GM21423 (cell line): ENCODE measurements at regions not wholly inside any gene's neighbourhood (a gene's known extent, or its start where the extent isn't known, plus 50 kb on each side); places are given as distances from the start of the nearest gene placed in this dataset.

Source experiments
- ATAC-seq: cut with Tn5 transposase; IDR thresholded peaks from one replicate; pipeline ENCODE4 v1.9.1; 2021; ENCODE audit warnings: mild to moderate bottlenecking, moderate library complexity; ENCODE audit not compliant: unreplicated experiment

DNA sequence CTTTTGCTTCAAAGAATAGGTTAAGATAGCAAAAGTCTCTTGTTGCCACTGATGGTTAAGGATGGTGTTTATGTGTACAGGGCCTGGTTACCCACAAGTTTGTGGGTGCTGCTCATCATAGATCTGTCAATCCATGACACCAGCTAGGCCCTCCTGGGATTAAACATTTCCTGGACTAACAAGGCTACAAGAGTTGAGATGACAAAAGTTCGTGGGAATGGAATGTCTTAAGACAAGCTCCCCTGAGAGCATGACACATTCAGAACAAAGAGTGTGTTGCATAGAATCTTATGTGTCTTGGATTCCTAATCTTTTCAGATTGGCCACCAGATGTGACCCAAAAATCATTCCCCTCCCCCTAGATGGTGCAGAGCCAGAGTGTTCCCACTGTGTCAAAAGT lies 592.5 kb upstream of the USP15 start:
- ATAC-seq, result no peak

DNA sequence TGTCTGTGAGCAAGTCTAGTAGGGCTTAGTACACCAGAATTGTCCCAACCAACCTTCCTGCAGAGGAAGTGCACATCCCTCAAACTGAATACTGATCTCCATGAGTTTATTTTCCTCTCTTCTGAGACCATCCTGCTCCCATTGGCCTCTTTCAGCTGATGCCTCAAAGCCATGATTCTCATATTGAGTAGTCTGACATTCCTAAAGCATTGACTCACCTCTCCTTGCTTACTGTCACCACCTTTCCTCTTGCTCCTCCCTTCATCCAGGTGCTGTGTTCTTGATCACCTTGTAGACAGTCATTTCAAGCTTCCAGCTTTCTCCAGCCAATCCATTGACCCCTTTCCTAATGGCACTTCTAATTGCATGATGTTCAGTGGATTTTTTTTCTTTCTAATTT lies 583.7 kb upstream of the USP15 start:
- no peak for ATAC-seq

DNA sequence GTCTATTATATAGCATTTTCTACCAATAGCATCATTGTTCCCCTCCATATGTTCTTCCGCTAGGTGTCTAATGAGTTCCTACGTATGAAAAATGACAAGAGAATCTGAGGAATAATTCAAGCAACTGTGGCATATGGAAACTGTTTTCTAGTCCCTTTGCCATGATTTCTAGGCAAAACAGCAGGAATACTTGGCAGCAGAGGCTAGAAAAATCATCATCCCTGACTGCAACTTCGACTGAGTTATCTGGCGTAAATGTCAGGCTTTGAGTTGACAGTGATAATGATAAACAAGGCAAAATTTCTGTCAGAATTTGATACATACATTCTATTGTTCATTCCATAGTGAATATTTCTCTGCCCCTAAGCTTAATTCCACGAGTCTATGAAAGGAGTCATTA lies 572.8 kb upstream of the USP15 start:
- no peak for ATAC-seq

DNA sequence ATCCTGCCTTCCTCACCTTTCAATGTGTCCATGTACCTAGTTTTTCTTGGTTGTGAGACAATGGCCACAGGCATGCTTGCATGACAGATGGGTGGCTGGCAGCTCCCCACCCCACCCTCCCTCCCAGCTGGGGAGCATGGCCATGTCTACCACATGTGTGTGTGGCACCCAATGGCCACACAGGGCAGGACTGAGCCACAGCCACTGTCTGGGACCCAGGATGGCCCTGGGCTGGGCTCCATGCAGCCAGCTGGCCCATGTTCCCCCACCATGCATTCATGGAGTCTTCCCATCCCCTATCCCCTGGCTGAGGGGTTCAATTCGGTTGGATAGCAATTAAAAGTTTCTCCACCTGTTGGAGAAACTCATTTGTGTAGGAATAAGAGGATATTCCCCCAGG lies 566.0 kb upstream of the USP15 start:
- ATAC-seq, result no peak

DNA sequence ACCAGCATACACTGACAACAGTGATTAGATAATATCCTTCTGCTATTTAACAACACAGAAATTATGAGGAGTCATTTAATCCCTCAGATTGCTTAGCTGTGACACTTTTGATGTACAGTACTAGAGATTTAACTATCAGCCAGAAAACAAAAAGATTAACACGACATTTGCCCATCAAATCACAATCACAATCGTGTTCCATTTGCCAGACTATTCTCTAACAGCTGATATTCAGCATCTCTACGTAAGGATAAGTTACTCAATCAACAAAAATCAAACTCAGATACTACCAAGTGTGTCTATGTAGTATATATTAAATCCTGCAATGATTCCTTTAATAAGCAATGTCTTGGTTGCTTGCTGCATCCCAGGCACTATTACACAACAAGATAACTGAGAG lies 558.7 kb upstream of the USP15 start:
- no peak for ATAC-seq

DNA sequence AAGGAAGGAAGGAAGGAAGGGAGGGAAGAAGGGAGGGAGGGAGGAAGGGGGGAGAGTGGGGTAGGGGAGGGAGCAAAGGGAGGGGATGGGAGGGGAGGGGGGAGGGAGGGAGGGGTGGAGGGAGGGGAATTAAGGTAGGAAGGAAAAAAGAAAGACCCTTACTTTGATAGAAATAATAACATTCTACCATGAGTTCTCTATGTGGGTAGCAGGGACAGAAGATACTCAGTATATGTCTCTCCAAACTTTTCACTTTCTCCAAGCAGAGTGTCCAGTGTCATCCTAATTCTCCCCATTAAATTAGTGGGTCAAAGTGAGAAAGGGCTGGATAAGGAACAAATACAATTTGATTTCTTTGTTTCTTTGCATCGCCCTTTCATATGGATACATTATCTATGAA lies 553.4 kb upstream of the USP15 start:
- no peak for ATAC-seq

DNA sequence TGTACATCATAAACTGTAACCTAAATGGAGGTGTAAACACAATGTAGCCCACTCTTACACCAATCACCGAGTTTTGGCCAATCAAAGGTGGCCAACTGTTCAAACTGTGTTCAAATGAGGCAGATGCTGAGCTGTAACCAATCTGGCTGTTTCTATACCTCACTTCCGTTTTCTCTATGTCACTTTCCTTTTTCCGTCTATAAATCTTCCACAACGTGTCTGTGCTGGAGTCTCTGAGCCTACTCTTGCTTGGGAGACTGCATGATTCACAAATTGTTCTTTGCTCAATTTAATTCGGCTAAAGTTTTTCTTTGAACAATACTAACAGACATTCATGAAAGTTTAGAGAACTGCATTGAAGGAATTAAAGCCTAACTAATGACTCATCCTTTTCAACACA lies 547.1 kb upstream of the USP15 start:
- ATAC-seq, result no peak

DNA sequence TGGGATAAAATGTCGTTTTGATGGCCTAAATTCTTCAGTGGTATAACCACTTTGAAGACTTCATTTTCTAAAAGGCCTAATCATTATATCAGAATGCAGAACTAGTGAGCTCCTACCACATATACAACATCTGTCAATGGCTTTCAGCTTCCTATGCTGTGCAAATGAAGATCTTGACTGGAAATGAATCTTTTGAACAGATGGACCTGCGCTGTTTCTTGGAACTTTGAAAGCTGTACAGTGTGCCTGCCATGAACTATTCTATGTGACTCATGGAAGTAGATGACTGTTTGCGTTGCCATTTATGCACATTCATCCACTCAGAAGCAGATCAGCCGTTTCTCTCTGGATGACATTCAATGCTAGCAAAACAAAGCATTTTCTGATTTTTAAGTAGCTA lies 542.2 kb upstream of the USP15 start:
- ATAC-seq, result no peak

DNA sequence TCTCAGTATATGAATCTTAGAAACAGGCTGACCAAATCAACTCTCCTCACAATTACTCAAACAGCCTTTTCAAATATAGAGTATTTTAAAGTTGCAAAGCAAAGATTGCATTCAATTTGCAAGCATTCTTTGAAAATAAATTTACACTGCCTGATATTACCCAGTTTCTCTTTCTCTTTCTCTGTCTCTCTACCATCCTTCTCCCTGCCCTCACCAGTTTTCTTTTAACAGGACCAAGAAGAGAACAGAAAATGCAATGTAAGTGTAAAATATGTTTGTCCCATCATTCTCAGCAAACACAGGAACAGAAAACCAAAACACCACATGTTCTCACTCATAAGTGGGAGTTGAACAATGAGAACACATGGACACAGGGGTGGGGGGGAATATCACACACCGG lies 520.3 kb upstream of the USP15 start:
- no peak for ATAC-seq

DNA sequence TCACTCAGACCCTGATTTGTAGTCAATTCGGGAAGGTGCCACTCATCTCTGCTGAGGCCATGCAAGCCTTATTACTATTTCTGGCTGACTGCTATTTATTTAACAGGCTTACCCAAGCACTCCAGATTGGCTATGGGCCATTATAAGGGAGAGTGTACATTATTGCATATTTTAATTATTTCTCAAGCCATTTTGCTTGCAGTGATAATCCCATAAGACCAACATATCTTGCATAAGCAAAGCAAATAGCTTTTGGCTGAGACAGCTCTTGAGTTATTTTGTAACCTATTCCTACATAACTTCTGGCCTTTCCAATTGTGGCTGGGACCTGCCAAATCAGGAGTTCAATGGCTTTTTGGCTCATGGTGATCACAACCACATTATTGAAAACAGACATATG lies 509.6 kb upstream of the USP15 start:
- ATAC-seq, result no peak

DNA sequence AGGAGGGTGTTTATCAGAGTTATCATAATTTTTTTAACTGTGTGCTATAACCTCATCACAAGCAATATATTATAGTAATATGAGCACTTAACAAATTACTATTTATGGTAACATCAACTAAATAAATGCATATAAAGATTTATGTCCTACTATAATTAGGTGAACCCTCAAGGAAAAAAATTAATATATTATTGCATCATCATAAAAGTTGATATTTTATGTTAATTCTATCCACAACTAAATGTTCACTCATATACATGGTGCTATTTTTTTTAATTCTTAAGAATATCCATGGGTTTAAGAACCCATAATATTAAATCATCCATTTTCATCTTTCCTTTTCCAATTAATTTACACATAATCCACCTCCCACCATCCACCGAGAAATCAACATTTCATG lies 506.0 kb upstream of the USP15 start:
- ATAC-seq, result no peak

DNA sequence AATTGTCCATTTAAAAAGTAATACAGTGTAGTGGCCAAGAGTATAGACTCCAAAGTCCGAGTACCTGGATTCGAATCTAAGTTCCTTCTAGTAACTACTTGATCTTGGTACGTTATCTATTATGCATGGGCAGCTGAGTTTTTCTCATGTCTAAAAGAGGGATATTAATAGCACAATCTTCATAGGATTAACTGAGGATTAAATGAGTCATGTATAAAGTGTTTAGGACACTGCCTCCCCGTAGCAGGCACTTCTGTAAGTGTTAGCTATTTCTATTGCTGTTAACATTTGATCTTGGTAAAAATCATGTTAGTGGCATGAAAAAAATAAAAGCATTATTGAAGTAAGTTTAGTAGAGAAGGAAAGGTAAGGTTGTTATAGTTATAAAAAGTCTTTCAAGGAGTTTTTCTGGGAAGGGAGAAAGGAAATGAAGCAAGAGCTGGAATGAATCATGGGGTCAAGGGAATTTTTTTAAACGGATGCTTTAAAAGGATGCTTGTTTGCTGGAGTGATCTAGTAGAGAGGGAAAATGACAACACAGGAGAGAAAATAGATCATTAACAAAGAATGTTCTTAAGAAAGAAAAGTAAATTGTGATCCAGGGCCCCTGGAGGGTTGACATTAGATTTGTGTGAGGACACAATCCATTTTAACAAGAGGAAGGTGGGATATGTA lies 502.2 kb upstream of the USP15 start:
- no peak for ATAC-seq

DNA sequence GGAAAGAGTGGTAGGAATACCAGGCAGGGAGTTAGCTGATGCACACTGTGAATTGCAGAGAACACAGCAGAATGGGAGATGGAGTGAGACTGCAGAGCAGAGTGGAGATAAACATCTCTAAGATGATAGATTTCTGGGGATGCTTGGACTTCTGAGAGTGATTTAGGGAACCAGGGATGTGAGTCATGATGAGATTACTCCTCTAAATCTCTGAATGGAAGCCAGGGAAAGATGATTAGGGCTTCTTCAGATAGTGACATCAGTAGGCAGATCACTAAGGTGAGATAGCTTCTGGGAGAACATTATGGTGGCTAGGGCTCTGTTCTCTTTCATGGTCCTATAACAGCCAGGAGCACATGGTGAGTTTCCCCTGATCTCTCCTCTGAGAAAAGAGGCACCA lies 501.5 kb upstream of the USP15 start:
- no peak for ATAC-seq

DNA sequence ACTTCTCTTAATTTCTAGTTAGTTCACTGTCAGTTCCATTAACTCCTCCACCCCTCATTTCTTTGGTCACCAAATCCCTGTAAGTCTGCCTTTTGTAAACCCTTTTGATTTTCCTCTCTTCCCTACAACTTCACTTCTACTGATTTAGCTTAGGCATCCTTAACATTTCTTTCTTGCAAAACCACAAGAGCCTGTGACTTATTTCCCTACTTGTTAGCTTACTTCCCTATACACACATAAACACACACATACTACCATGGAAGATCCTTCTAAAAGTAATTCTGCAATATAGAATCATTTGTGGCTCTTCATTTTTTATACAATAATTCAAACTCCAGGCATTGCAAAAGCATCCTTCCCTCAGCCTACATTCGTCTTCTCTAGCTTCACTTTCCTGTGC lies 494.3 kb upstream of the USP15 start:
- no peak for ATAC-seq

DNA sequence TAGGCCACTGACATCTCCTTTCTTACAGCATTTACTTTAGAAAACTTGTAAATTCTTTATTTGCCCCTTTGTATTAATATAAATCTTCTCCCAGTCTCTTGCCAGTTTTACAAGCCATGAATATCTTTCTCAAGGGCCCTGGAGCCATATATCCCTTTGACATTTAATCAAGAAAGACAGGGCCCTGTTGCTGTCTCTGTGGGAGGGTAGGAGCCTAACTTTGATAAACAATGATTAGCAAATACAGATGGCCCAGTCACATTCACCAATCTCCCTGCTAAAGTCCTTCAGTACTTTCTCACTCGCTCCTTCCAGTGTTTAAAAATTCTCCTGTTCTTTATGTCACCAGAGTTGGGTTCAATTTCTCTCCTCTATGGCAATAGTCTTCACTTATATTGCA lies 479.8 kb upstream of the USP15 start:
- no peak for ATAC-seq

DNA sequence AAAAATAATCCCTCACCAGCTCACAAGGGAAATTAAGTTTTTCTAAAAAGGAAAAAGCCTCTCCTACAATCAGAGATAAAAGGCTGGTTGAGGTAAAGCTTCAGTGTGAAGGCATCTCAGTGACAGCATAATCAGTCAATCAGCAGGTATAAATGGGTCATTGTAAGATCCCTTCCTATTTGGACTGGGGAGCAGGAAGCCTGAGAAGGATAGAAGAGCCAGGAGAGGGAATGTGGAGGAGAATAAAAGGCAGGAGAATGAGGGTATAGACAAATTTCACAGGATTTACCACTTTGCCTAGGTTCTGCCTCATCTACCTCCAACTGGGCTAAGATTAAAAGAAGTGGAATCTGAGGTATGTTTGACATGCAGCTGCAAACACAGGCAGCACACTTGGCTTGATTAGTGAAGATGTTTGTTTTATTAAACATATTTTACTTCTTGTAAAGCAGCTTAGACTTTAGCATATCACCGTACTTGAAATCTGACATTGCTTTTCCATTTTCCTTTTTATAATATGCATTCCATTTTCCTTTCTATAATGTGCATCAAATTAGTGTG lies 479.1 kb upstream of the USP15 start:
- no peak for ATAC-seq

DNA sequence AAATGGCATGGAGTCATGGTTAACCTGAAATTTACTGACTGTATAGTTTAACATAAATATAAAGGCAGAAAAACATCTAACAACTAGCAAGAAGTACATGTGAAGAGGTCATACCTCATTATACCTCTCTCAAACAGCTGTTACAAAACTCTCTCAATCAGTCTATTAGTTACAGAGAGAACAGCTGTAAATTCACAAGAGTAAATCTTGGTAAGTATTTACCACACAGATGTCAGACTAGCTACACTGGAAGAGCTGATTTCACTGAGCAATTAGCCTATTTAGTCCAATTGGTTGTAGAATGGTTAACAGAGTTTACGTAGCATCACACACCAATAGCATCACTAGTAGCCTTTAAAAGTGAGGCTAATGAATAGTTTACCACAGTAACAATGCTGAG lies 463.4 kb upstream of the USP15 start:
- no peak for ATAC-seq

DNA sequence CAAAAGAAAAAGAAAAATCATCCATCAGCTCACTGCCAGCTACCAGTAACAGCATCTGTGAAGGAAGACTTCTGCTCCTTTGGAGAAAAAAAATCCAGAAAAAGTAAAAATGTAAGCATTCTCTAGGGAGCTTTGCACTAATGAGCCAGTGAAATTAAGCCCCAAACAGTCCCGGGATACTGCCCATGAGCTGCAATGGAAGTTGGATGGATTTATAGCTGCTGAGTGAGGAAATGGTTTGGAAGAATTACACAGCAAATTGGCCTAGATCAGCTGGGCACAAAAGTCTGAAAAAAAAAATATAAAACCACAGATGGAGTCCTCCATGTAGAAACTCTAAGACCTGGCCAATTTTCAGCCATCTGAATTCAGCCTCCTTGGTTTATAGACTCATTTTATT lies 462.9 kb upstream of the USP15 start:
- no peak for ATAC-seq

DNA sequence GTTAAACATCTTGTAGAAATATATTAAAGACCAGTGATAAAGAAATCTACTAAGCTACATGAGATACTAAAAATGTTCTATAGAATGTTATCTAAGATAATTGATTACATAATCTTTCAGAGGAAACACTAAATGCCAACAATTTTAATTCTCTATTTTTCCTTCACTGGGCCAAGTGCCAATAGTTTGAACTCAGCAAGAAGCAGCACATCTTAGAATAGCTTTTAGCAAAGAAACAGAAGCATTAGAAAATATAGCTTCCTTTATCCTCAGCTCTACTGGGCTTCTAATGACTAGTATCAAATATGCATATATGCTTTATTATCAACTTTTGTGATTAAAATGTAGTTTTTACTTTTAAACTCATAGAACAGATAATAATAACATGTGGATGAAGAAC lies 461.4 kb upstream of the USP15 start:
- ATAC-seq, result no peak

DNA sequence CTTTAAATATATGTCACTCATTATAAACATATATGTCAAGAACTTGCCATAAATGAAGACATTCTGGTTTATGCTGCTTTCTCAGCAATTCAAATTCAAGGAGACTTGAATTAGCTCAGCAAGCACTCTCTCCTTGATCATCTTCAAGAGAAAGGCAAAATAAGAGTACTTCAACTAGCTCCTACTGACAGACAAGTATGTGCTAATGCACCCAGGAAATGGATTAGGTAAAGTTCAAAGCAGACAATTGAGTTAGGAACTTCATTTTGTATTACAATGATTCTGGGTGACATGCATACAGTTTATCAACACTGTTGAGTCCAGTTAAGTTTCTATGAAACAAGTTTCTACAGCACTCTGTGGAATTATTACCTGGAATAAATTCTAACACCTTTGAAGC lies 455.9 kb upstream of the USP15 start:
- no peak for ATAC-seq

DNA sequence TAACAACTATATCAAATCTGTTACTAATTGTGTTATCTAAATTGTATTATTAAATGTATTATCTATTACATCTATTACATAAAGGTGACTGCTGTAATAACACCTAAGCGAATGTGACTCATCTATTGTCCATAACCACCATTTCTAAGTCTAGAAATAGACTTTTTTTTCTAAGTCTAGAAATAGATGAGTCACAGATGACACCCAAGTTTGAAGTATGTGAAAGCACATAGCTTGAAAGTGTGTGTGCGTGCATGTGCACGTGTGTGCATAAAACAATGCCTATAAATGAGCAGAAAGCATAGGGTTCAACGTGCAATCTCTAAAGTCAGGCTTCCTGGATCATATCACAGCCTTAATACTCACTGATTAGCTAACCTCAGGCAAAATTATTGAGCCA lies 451.3 kb upstream of the USP15 start:
- no peak for ATAC-seq

DNA sequence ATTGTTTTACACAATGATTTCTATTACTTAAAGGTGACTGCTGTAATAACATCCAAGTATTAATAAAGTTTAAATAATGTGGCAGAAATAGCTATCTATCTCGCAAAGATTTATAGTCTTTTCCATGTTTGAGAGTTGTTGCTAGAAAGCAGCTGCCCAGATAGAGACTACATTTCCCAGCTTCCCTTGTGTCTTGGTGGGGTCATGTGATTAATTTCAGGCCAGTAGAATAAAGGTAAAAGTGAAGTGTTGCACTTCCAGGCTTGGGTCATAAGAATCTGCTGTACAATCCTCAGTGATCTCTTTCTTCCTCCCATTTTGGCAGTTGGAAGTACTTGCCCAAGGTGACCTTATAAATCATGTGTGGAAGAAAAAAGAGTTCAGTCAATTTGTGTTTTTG lies 449.7 kb upstream of the USP15 start:
- ATAC-seq, result no peak

DNA sequence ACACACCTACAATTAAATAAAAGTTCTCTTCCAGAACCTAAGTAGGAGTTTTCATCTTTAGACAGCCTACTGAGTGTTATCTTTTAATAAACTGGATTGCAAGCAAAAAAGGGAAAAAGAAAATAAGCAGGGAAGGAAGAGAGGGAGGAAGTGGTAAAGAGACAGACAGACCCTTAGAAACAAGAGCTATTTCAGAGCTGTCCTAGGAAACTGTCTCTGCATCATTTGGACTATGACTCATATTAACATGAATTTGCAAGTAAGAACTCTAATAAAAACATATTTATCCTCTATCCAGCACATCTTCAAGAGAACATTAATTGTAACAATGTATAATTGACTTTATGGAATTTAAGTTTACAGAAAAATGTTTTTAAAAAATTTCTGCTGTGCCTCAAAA lies 438.8 kb upstream of the USP15 start:
- ATAC-seq, result no peak
